ENCODE measurements at regions not wholly inside any gene's neighbourhood (a gene's known extent, or its start where the extent isn't known, plus 50 kb on each side); places are given as distances from the start of the nearest gene placed in this dataset.

- H3K27ac Mint-ChIP-seq: no peak overlapping the region
- no peak overlapping the region for H3K4me3 Mint-ChIP-seq
- ATAC-seq (replicated peaks) (no peak), DNase-seq (no peak)
- peaks cover 13 to 20% of the 10 kb centered on the region in 2 donors for H3K4me1 Mint-ChIP-seq
- no peaks in the 10 kb centered on the region for H3K36me3 Mint-ChIP-seq
- H3K27me3 Mint-ChIP-seq: no peaks in the 10 kb centered on the region
- H3K9me3 Mint-ChIP-seq: no peaks in the 10 kb centered on the region
Observed at GRCh38 chr6:149221774-149222070, 95.8 kb upstream of the TAB2 start.

GRCh38 chr6:149223120-149223903 lies 94.2 kb upstream of the TAB2 start:
- DNase-seq (no peak), ATAC-seq (replicated peaks) (no peak)
- Mint-ChIP-seq H3K4me1 (peaks cover 10 to 15% of the 10 kb centered on the region in 2 donors), H3K9me3 (no peaks in the 10 kb centered on the region), H3K27ac (no peak overlapping the region), H3K4me3 (no peak overlapping the region), H3K27me3 (no peaks in the 10 kb centered on the region), H3K36me3 (no peaks in the 10 kb centered on the region)

DNA sequence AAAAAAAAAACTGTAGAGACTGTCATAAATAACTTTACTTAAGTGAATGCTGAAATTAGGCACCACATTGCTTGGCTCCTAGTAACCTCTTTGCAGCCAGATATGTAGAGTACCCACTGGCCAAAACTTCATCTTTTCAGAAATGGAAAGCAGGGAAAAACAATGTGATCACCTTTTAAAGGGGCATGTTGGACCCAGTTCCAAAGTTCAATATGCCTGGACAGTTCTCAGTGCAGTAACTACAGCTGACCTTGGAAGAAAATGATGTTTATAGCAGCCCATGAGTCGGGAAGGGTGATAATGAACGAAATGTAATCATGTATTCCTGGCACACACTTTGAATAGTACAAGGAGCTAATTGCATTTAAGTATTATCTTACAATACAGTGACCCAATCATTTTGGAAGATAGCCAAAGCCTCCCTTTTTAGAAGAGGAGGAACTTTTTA lies 93.6 kb upstream of the TAB2 start:
- peaks cover 3% of the 10 kb centered on the region in 2 donors for H3K9me3 Mint-ChIP-seq
- peaks cover 0 to under 1% of the 10 kb centered on the region in 2 donors for H3K36me3 Mint-ChIP-seq
- ATAC-seq (replicated peaks): no peak
- H3K4me1 Mint-ChIP-seq: peaks cover 9 to 14% of the 10 kb centered on the region in 2 donors
- H3K27me3 Mint-ChIP-seq: no peaks in the 10 kb centered on the region
- H3K4me3 Mint-ChIP-seq: no peak overlapping the region
- H3K27ac Mint-ChIP-seq: no peak overlapping the region
- DNase-seq: no peak

DNA sequence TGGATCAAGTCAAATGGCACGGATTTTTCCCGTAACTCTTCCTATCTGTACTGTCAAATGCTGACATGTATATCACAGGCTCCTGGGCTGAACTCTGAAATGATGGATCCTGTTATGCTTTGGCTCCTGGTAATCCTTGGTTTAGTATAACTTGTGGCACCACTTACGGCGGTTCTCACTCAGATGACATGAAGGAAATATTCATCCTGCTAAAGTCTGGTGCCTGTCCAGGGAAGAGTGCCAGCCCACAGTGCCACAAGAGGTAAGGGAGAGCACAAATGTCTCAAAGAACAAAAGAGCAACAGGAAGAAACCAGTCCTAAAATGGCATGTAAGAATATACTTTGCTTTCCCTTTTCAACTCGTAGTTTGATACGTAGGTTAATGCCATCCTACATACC lies 93.1 kb upstream of the TAB2 start:
- Mint-ChIP-seq H3K36me3 (peaks cover 0 to 1% of the 10 kb centered on the region in 2 donors), H3K27ac (no peak overlapping the region), H3K4me1 (peaks cover 10 to 16% of the 10 kb centered on the region in 2 donors), H3K4me3 (no peak overlapping the region), H3K27me3 (no peaks in the 10 kb centered on the region), H3K9me3 (peaks cover 4% of the 10 kb centered on the region in 2 donors)
- ATAC-seq (replicated peaks) (no peak), DNase-seq (no peak)

- Mint-ChIP-seq H3K27me3 (no peaks in the 10 kb centered on the region), H3K27ac (no peak overlapping the region), H3K4me1 (peaks cover 14 to 26% of the 10 kb centered on the region in 2 donors), H3K9me3 (peaks cover 4% of the 10 kb centered on the region in 2 donors), H3K4me3 (no peak overlapping the region), H3K36me3 (peaks cover 0 to 1% of the 10 kb centered on the region in 2 donors)
- ATAC-seq (replicated peaks) (no peak), DNase-seq (no peak)
Observed at GRCh38 chr6:149225370-149225769, 92.1 kb upstream of the TAB2 start.

DNA sequence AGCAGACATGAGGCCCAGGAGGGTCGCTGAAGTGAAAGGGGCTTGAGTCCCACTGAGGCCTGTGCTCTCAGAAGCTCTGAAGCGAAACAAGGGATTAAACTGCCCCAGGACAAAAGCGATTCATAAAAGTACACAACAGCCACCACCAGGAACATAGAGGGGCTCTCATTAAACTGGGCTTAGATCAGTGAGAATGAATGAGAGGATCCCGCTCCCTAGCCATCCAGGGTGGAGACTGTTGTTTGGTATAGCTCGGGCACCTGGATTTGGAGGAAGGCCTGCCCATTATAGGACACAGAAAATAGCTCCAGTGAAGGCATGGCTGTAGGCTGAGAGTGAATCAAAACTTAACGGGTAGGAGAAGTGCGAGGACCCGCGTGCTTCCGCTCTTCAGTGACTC lies 91.6 kb upstream of the TAB2 start:
- H3K9me3 Mint-ChIP-seq: peaks cover 4% of the 10 kb centered on the region in 2 donors
- peak overlapping the region; percentile 31 for H3K27ac Mint-ChIP-seq
- no peak for DNase-seq
- H3K27me3 Mint-ChIP-seq: no peaks in the 10 kb centered on the region
- H3K4me3 Mint-ChIP-seq: no peak overlapping the region
- no peak for ATAC-seq (replicated peaks)
- H3K36me3 Mint-ChIP-seq: peaks cover 0 to 1% of the 10 kb centered on the region in 2 donors
- H3K4me1 Mint-ChIP-seq: peaks cover 18 to 32% of the 10 kb centered on the region in 2 donors

- H3K4me3 Mint-ChIP-seq: no peak overlapping the region
- H3K36me3 Mint-ChIP-seq: peaks cover 1 to 5% of the 10 kb centered on the region in 2 donors
- no peaks in the 10 kb centered on the region for H3K27me3 Mint-ChIP-seq
- ATAC-seq (replicated peaks) (no peak), DNase-seq (no peak)
- peaks cover 31 to 43% of the 10 kb centered on the region in 2 donors for H3K4me1 Mint-ChIP-seq
- H3K9me3 Mint-ChIP-seq: peaks cover 4% of the 10 kb centered on the region in 2 donors
- H3K27ac Mint-ChIP-seq: no peak overlapping the region
Observed at GRCh38 chr6:149227796-149228195, 89.7 kb upstream of the TAB2 start.

DNA sequence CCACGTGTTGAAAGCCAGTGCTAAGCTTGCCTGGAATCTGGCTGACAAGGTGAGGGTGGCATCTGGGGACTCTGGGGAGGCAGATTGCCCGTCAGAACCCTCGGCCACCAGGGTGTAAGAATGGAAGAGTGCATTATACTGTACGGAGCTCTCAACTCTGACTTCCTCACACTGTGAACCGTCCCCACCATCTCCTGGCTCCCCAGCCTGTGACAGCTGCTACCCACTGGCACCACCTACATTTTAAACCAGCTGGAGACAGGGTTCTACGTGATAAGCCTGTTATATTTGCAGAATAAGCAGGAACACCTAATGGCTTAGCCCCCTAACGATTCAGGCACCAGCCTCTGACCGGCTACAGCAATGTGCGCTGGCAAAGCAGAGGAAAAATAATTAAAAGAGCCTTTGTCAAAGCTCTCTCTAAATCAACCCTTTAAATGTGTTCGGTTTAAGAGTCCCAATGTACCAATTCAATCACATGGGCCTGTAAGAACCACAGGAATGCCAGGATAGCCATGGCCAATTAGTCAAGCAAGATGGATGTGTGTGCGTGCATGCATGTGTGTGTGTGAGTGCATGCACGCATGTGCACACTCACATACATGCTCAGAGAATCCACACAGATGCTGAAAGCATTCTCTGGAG lies 89.1 kb upstream of the TAB2 start:
- H3K36me3 Mint-ChIP-seq: peaks cover 4 to 8% of the 10 kb centered on the region in 2 donors
- ATAC-seq (replicated peaks) (no peak), DNase-seq (no peak)
- peak overlapping the region; percentile 44 for H3K27ac Mint-ChIP-seq
- H3K4me1 Mint-ChIP-seq: peaks cover 37 to 50% of the 10 kb centered on the region in 2 donors
- H3K4me3 Mint-ChIP-seq: no peak overlapping the region
- peaks cover 4% of the 10 kb centered on the region in 2 donors for H3K9me3 Mint-ChIP-seq
- H3K27me3 Mint-ChIP-seq: no peaks in the 10 kb centered on the region

DNA sequence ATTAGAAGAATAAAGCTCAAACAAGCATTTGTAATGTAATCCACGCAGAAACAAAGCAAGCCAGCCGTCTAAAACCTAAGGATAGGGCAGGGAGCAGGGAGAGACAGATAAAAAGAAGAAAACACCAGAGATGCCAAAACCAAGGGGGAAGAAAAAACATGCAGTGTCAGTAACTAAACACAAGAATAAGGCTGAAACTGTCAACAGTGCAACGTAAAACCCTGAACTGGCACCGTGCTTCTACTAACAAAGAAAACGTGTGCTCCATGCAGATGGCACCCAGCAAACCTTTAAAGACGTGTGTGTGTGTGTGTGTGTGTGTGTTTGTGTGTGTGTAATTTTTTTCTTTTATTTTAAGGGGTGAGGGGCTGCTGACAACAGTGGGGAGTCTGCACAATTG lies 88.4 kb upstream of the TAB2 start:
- no peak overlapping the region for H3K4me3 Mint-ChIP-seq
- no peak overlapping the region for H3K27ac Mint-ChIP-seq
- H3K27me3 Mint-ChIP-seq: no peaks in the 10 kb centered on the region
- ATAC-seq (replicated peaks): no peak
- peaks cover 5 to 8% of the 10 kb centered on the region in 2 donors for H3K36me3 Mint-ChIP-seq
- DNase-seq: no peak
- H3K9me3 Mint-ChIP-seq: peaks cover 4% of the 10 kb centered on the region in 2 donors
- peaks cover 38 to 56% of the 10 kb centered on the region in 2 donors for H3K4me1 Mint-ChIP-seq

DNA sequence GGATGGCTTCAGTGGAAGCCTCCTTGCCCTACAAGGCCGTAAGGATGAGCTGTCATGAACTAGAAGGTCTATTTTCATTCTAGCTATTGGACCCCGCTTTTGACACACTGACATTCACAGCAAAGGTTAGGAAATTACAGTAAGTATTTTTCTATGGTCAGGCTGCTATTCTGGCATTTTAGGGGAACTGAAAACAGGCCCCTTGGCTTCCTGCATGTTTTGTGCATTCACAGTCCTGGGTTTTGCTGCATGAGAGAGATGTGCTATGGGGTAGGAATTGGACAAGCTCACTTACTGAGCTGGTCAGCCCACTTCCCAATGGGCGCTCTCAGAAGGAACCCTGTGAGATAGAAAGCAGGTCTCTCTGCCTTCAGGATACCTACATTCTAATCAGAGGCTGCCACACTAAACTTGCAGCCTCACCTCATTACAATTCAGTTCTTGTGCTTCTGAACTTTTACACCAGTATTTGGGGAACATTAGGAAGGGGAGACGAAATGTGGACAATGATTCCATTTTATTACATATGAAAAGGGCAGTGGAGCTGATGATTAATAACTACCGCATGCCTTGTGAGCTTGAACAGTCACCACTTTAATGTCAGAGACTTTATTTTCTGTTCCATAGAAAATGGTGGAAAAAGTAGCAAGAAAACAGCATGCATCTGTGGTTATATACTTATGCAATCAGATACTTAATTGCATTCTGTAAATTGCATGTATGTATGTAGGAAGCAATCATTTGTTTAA lies 86.6 kb upstream of the TAB2 start:
- H3K9me3 Mint-ChIP-seq: peaks cover 4% of the 10 kb centered on the region in 2 donors
- H3K4me3 Mint-ChIP-seq: peak overlapping the region; percentile 34 to 67
- no peaks in the 10 kb centered on the region for H3K27me3 Mint-ChIP-seq
- DNase-seq: peak; percentile 71
- ATAC-seq (replicated peaks): peak; percentile 74 to 82
- peak overlapping the region; percentile 93 for H3K27ac Mint-ChIP-seq
- H3K36me3 Mint-ChIP-seq: peaks cover 5 to 8% of the 10 kb centered on the region in 2 donors
- peaks cover 50 to 74% of the 10 kb centered on the region in 2 donors for H3K4me1 Mint-ChIP-seq

GRCh38 chr6:149231778-149232177 lies 85.7 kb upstream of the TAB2 start:
- Mint-ChIP-seq H3K4me3 (peak overlapping the region; percentile 3 to 46), H3K36me3 (peaks cover 5 to 8% of the 10 kb centered on the region in 2 donors), H3K27me3 (no peaks in the 10 kb centered on the region), H3K27ac (peak overlapping the region; percentile 91), H3K4me1 (peaks cover 50 to 75% of the 10 kb centered on the region in 2 donors), H3K9me3 (peaks cover 4% of the 10 kb centered on the region in 2 donors)
- ATAC-seq (replicated peaks) (no peak), DNase-seq (no peak)

- ATAC-seq (replicated peaks): no peak
- Mint-ChIP-seq H3K4me3 (peak overlapping the region; percentile 12 to 42), H3K9me3 (peaks cover 4% of the 10 kb centered on the region in 2 donors), H3K27me3 (no peaks in the 10 kb centered on the region), H3K27ac (peak overlapping the region; percentile 91), H3K36me3 (peaks cover 5 to 8% of the 10 kb centered on the region in 2 donors), H3K4me1 (peaks cover 51 to 86% of the 10 kb centered on the region in 2 donors)
- DNase-seq: no peak
Observed at GRCh38 chr6:149233056-149233715, 84.3 kb upstream of the TAB2 start.

- ATAC-seq (replicated peaks) (no peak), DNase-seq (no peak)
- Mint-ChIP-seq H3K4me1 (peaks cover 46 to 84% of the 10 kb centered on the region in 2 donors), H3K9me3 (peaks cover 0 to 3% of the 10 kb centered on the region in 2 donors), H3K36me3 (peaks cover 4 to 8% of the 10 kb centered on the region in 2 donors), H3K4me3 (peak overlapping the region in 1 of 2 donors; percentile 23), H3K27me3 (no peaks in the 10 kb centered on the region), H3K27ac (peak overlapping the region; percentile 91)
Observed at GRCh38 chr6:149234051-149234962, 83.2 kb upstream of the TAB2 start.

Measured in stimulated activated naive B cell treated with anti-CD40 and anti-IgM and Interleukin-4, amounts not matched to agents 10 μg/mL and 1 μg/mL and 100 μg/mL, for 72 hours (primary cell).